H1 (cell line): ENCODE measurements at regions not wholly inside any gene's neighbourhood (a gene's known extent, or its start where the extent isn't known, plus 50 kb on each side); places are given as distances from the start of the nearest gene placed in this dataset.

Experiments
- CTCF ChIA-PET: fragments of 300-600 bp; sonication (Branson Sonifier 250); formaldehyde crosslinking; loops from one replicate; lab custom pipeline; 2021; ENCODE audit not compliant: partially characterized antibody; lab: Charles Lee
- POLR2A ChIA-PET: fragments of 300-600 bp; sonication (Branson Sonifier 250); formaldehyde crosslinking; loops from one replicate; lab custom pipeline; 2021; ENCODE audit warnings: inconsistent platforms; ENCODE audit not compliant: partially characterized antibody; lab: Charles Lee
- DNase-seq, 2 experiments: peaks; one replicate each; pipeline versions ENCODE4 v3.0.0 to v3.0.0-alpha.2; 2010 to 2022; ENCODE audit warnings: low spot score in 2 of 2, low read depth in 1 of 2, mixed read lengths in 1 of 2
- FAIRE-seq: peaks from 2 replicates; lab custom pipeline; 2011; peaks lifted over from hg19 to GRCh38; lab: Jason Lieb, UNC
- H2AFZ ChIP-seq: 2 replicates; pipeline ENCODE4 v1.8.1; 2012; ENCODE audit warnings: low read length, inconsistent platforms
- H2AK5ac ChIP-seq: 2 replicates; pipeline ENCODE4 v1.6.1; 2013; ENCODE audit warnings: low read depth, low read length
- H2BK120ac ChIP-seq: replicated peaks from 2 replicates; pipeline ENCODE3; 2013; ENCODE audit warnings: low read depth, low read length, inconsistent platforms
- H2BK12ac ChIP-seq: 2 replicates; pipeline ENCODE4 v1.6.1; 2013; ENCODE audit warnings: low read depth, low read length
- H2BK15ac ChIP-seq: 2 replicates; pipeline ENCODE4 v1.6.1; 2013; ENCODE audit warnings: low read length
- H2BK20ac ChIP-seq: 2 replicates; pipeline ENCODE4 v1.6.1; 2013; ENCODE audit warnings: low read length
- H2BK5ac ChIP-seq: 2 replicates; pipeline ENCODE4 v1.6.1; 2013; ENCODE audit warnings: low read depth, low read length
- H3K14ac ChIP-seq: 2 replicates; pipeline ENCODE4 v1.6.1; 2013; ENCODE audit warnings: inconsistent platforms; ENCODE audit not compliant: insufficient read length
- H3K18ac ChIP-seq: 2 replicates; pipeline ENCODE4 v1.6.1; 2013; ENCODE audit warnings: low read length; ENCODE audit errors: extremely low read depth
- H3K23ac ChIP-seq: 2 replicates; pipeline ENCODE4 v1.6.1; 2013; ENCODE audit warnings: inconsistent platforms; ENCODE audit not compliant: insufficient read length
- H3K23me2 ChIP-seq: 2 replicates; pipeline ENCODE4 v1.6.1; 2013; ENCODE audit warnings: low read depth, low read length
- H3K27ac ChIP-seq: 2 replicates; pipeline ENCODE4 v1.6.1; 2011; ENCODE audit warnings: low read depth, low read length, inconsistent platforms
- H3K27me3 ChIP-seq, 4 experiments: replicated peaks in 1 of 4; 1 replicate in 1 of 4; 2 replicates in 3 of 4; pipeline versions ENCODE4 v1.6.1 to v1.8.1; 2011 to 2013; ENCODE audit warnings: low read length in 3 of 4, mild to moderate bottlenecking in 3 of 4, inconsistent platforms in 2 of 4, mixed read lengths in 2 of 4, moderate library complexity in 1 of 4; ENCODE audit not compliant: control insufficient read depth in 3 of 4, insufficient read depth in 3 of 4; ENCODE audit errors: extremely low read depth in 1 of 4
- H3K36me3 ChIP-seq, 4 experiments: 2 replicates each; pipeline versions ENCODE4 v1.6.1 to v1.8.1; 2011 to 2013; ENCODE audit warnings: mild to moderate bottlenecking in 4 of 4, low read length in 3 of 4, moderate library complexity in 2 of 4, control low read depth in 1 of 4, inconsistent platforms in 1 of 4; ENCODE audit not compliant: insufficient read depth in 4 of 4, control insufficient read depth in 2 of 4
- H3K4ac ChIP-seq: replicated peaks from 2 replicates; pipeline ENCODE3; 2013; ENCODE audit warnings: low read length, low read depth, mixed read lengths, inconsistent platforms; ENCODE audit not compliant: insufficient read length
- H3K4me1 ChIP-seq, 4 experiments: replicated peaks in 1 of 4; 1 replicate in 1 of 4; 2 replicates in 3 of 4; pipeline versions ENCODE4 v1.6.1 to v1.8.1; 2011 to 2013; ENCODE audit warnings: low read length in 3 of 4, inconsistent platforms in 2 of 4, mixed read lengths in 1 of 4; ENCODE audit not compliant: insufficient read depth in 4 of 4, control insufficient read depth in 3 of 4
- H3K4me2 ChIP-seq, 2 experiments: 2 replicates each; pipeline versions ENCODE4 v1.6.1 to v1.8.1; 2011 to 2013; ENCODE audit warnings: low read depth in 2 of 2, low read length in 2 of 2, control low read depth in 1 of 2, inconsistent platforms in 1 of 2, mild to moderate bottlenecking in 1 of 2; ENCODE audit not compliant: insufficient read depth in 1 of 2
- H3K4me3 ChIP-seq, 4 experiments: fragments of 200-600, 300-600 bp in 1 of 4; sonication (generic), shearing (Covaris generic), sonication (Bioruptor Twin) in 1 of 4; 2 replicates each; pipeline versions ENCODE4 v1.5.1 to v1.8.1; 2011 to 2016; ENCODE audit warnings: low read length in 4 of 4, low read depth in 3 of 4, control low read depth in 2 of 4, inconsistent platforms in 2 of 4, mild to moderate bottlenecking in 2 of 4, mixed read lengths in 1 of 4, moderate library complexity in 1 of 4; ENCODE audit not compliant: insufficient read depth in 2 of 4; ENCODE audit errors: extremely low read depth in 1 of 4
- H3K56ac ChIP-seq: replicated peaks from 2 replicates; pipeline ENCODE3; 2013; ENCODE audit warnings: low read depth, mild to moderate bottlenecking, mixed read lengths, low read length, inconsistent platforms; ENCODE audit not compliant: insufficient read length
- H3K79me1 ChIP-seq: 2 replicates; pipeline ENCODE4 v1.6.1; 2013; ENCODE audit warnings: low read depth, low read length, control low read depth
- H3K79me2 ChIP-seq, 2 experiments: 2 replicates each; pipeline versions ENCODE4 v1.6.1 to v1.8.1; 2012 to 2013; ENCODE audit warnings: low read length in 2 of 2, mild to moderate bottlenecking in 2 of 2, inconsistent platforms in 1 of 2; ENCODE audit not compliant: insufficient read depth in 2 of 2, control insufficient read depth in 1 of 2
- H3K9ac ChIP-seq, 4 experiments: replicated peaks in 1 of 4; 1 replicate in 1 of 4; 2 replicates in 3 of 4; pipeline versions ENCODE4 v1.6.1 to v1.8.1; 2011 to 2013; ENCODE audit warnings: low read depth in 3 of 4, low read length in 3 of 4, control low read depth in 2 of 4, mild to moderate bottlenecking in 2 of 4, moderate library complexity in 2 of 4, inconsistent platforms in 1 of 4; ENCODE audit errors: extremely low read depth in 1 of 4
- H3K9me3 ChIP-seq, 2 experiments: 2 replicates each; pipeline versions ENCODE4 v1.6.1 to v1.8.1; 2012 to 2013; ENCODE audit warnings: mild to moderate bottlenecking in 2 of 2, moderate library complexity in 2 of 2, control low read depth in 1 of 2, inconsistent platforms in 1 of 2, low read depth in 1 of 2, low read length in 1 of 2, mixed read lengths in 1 of 2; ENCODE audit not compliant: insufficient read depth in 2 of 2
- H4K20me1 ChIP-seq, 2 experiments: replicated peaks in 1 of 2; 2 replicates each; pipeline versions ENCODE3 to v1.8.1; 2011 to 2013; ENCODE audit warnings: inconsistent platforms in 2 of 2, low read length in 2 of 2, mild to moderate bottlenecking in 1 of 2; ENCODE audit not compliant: insufficient read depth in 2 of 2, control insufficient read depth in 1 of 2
- H4K5ac ChIP-seq: 2 replicates; pipeline ENCODE4 v1.6.1; 2013; ENCODE audit warnings: low read length, low read depth, mixed read lengths, inconsistent platforms; ENCODE audit not compliant: insufficient read length
- H4K8ac ChIP-seq: 2 replicates; pipeline ENCODE4 v1.8.0; 2013; ENCODE audit warnings: mild to moderate bottlenecking, moderate library complexity, low read length, inconsistent platforms; ENCODE audit not compliant: insufficient read depth; ENCODE audit errors: extremely low read depth
- H4K91ac ChIP-seq: replicated peaks from 2 replicates; pipeline ENCODE3; 2013; ENCODE audit warnings: low read length, mixed read lengths, inconsistent platforms; ENCODE audit not compliant: insufficient read length
- CREB1 ChIP-seq: IDR thresholded peaks from 2 replicates; pipeline ENCODE4 v1.6.1; 2012; ENCODE audit warnings: inconsistent platforms
- GTF2F1 ChIP-seq: IDR thresholded peaks from 2 replicates; pipeline ENCODE4 v1.6.1; 2012; ENCODE audit warnings: low read depth, low read length, improper control_type of control experiment, borderline replicate concordance
- JUN ChIP-seq: IDR thresholded peaks from 2 replicates; pipeline ENCODE4 v1.6.1; 2011; ENCODE audit warnings: low read depth, mild to moderate bottlenecking, improper control_type of control experiment, low read length
- NANOG ChIP-seq: IDR thresholded peaks from 2 replicates; pipeline ENCODE4 v1.6.1; 2011; ENCODE audit warnings: low read length, low read depth, mild to moderate bottlenecking, inconsistent platforms; ENCODE audit not compliant: insufficient read depth, poor library complexity, severe bottlenecking
- RXRA ChIP-seq: IDR thresholded peaks from 2 replicates; pipeline ENCODE4 v1.6.1; 2011; ENCODE audit warnings: low read depth, mild to moderate bottlenecking, low read length, moderate library complexity; ENCODE audit not compliant: insufficient read depth
- WGBS, 2 experiments: shearing (Covaris generic) in 1 of 2; methylation state at CpG; one replicate each; pipeline versions ENCODE4 v1.1.6 to v1.1.7; 2013 to 2015; ENCODE audit warnings: low lambda C conversion rate in 2 of 2, mixed read lengths in 2 of 2, inconsistent platforms in 1 of 2, low coverage in 1 of 2, missing lambda C conversion rate in 1 of 2; ENCODE audit not compliant: insufficient replicate concordance in 2 of 2, insufficient coverage in 1 of 2, insufficient read length in 1 of 2; ENCODE audit errors: extremely low coverage in 1 of 2, missing lambda C conversion rate in 1 of 2; 5-methylcytosine and 5-hydroxymethylcytosine counted together

- Histone ChIP-seq H3K9me3 (no peaks in the 10 kb centered on the region), H3K36me3 (no peaks in the 10 kb centered on the region), H3K4me1 (peaks cover 0 to 18% (median 9%) of the 10 kb centered on the region in 4 experiments; a peak in 5 of 7 replicates), H3K27ac (no peak overlapping the region), H3K79me1 (no peaks in the 10 kb centered on the region), H4K8ac (no peak overlapping the region; the same call in 1 of the 2 replicates), H4K20me1 (no peaks in the 10 kb centered on the region), H2BK12ac (peak overlapping the region; percentile 87; the same call in 1 of the 2 replicates), H3K27me3 (no peaks in the 10 kb centered on the region; a peak in 3 of 7 replicates), H2BK120ac (no peak overlapping the region), H3K9ac (no peak overlapping the region; a peak in 1 of 7 replicates), H2BK20ac (peak overlapping the region; percentile 86), H3K4me2 (no peak overlapping the region), H2AK5ac (peak overlapping the region; percentile 47; the same call in 1 of the 2 replicates), H3K23ac (no peak overlapping the region), H3K79me2 (no peaks in the 10 kb centered on the region), H3K23me2 (no peaks in the 10 kb centered on the region), H3K56ac (no peak overlapping the region), H3K18ac (peak overlapping the region; percentile 78; the same call in 1 of the 2 replicates), H2AFZ (no peak overlapping the region), H2BK15ac (no peak overlapping the region), H4K91ac (peak overlapping the region; percentile 41), H4K5ac (no peak overlapping the region), H3K4ac (no peak overlapping the region), H2BK5ac (peak overlapping the region; percentile 30; the same call in 1 of the 2 replicates), H3K4me3 (no peak overlapping the region), H3K14ac (no peak overlapping the region)
- FAIRE-seq (no peak), DNase-seq (no peak)
- ChIA-PET CTCF (no interaction called here), POLR2A (no interaction called here)
- 89% methylated on average over 15 of the region's 16 CpGs; no CpG with 5 or more reads in 1 of the 2 experiments for WGBS, 2 experiments
- no peak for TF ChIP-seq CREB1
- no peak for TF ChIP-seq GTF2F1
- no peak for TF ChIP-seq JUN
- TF ChIP-seq NANOG: no peak
- no peak for TF ChIP-seq RXRA
Measured at GRCh38 chr6:168216751-168217191, 102.8 kb downstream of the DACT2 start.
